SKM-1 (cell line): ENCODE measurements at regions not wholly inside any gene's neighbourhood (a gene's known extent, or its start where the extent isn't known, plus 50 kb on each side); places are given as distances from the start of the nearest gene placed in this dataset.
"Not testable (repeated sequence)": the region's sequence is repeated elsewhere in the genome, so short reads cannot be mapped to it uniquely, and the experiment has no call there.

Experiments used
- DNase-seq: peaks from one replicate; lab custom pipeline; 2025; ENCODE audit not compliant: unreplicated experiment; lab: John Stamatoyannopoulos, UW

DNA sequence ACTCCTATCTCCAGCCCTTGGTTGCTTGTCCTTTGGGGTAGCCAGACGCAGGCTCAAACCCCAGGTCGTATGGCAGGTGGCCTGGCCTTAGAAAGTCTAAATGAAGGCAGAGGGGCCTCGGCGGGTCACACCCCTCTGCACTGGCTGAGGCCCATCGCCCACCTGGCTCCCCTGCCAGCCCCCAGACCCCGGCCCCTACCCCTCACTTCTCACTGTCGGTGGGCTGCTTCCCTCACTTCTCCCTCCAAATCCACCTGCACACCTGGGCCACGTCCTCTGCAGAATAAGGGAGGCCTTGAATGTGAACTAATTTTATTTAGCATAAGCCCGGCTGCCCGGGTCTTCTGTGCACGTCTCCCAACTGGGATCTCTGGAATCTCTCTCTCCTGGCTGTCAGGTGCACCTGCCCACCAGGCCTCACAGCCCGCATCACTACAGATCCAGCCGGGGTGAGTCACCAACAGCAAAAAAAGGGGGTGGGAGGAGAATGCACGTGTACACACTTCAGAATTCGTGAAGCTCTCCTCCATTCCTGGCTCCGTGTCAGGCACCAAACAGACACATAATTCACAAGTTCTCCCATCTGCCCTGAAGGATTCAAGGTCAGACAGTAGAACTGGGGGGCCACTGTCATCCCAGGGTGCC lies 107.5 kb upstream of the SIM2 start:
- no peak for DNase-seq

DNA sequence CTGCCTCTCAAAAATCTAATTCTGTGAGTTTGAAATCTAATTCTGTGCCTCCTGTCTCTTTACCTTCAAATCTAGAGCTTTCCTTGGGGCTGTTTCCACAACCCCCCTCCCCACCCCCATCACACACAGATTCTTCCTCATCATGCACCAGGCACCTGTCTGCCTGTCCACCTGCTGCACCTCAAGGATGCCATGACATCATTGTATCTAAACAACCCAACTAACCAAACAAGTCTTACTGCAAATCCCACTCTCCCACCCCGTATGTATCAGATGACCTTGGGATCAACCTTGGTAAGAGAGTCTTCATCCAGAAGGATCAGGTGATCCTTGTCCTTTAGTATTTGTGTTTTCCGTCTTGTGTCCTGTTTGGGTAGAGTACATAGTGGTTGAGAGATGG lies 102.7 kb upstream of the SIM2 start:
- no peak for DNase-seq

DNA sequence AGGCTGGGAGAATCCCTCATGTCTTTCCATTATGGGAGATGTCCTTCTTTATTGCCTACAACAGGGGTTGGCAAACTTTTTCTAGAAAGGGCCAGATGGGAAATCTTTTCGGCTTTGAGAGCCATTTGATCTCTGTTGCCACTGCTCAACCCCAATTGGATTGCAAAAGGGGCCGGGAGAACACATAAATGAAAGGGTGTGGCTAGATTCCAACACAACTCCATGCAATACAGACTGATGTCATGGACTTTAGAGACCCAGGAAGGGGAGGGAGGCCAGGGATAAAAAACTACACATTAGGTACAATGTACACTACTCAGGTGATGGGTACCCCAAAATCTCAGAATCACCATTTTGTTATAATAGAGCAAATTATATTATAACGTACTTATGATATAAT lies 97.6 kb upstream of the SIM2 start:
- DNase-seq = no peak

DNA sequence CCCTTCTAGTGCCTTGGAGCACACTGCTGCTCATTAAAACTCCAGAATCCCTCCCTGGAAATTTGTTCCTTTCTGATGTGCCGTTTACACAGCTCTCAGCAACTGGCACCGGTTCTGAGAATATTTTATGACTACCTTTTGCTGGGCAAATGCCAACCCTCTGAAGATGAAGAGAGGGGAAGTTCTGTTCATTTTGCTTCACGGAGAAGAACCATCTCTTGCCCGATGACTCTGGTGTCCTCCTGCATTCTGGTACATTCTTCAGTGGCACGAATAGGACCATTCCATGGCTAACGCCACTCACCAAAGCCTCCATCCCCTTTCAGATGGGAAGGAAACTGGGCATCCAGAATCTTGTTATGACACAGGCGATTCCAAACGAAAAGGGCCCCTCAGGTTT lies 96.2 kb upstream of the SIM2 start:
- DNase-seq = no peak

DNA sequence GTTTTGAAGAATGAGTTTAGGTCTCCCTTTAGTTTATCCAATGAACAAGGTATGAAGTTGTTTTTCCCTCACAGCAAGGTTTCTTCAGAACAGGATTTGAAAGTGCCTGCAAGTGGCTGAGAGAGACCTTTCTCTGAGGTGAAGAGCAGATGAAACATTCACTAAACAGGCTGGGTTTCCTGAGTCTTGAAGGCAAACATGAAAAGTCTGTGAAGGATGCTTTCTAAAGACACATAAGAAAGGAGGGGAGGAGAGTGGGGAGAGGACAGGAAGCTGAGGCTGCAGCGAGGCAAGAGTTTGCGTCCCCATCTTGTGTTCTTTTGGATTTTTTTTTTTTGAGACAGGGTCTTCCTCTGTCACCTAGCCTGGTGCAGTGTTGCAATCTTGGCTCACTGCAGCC lies 95.7 kb upstream of the SIM2 start:
- DNase-seq = no peak

DNA sequence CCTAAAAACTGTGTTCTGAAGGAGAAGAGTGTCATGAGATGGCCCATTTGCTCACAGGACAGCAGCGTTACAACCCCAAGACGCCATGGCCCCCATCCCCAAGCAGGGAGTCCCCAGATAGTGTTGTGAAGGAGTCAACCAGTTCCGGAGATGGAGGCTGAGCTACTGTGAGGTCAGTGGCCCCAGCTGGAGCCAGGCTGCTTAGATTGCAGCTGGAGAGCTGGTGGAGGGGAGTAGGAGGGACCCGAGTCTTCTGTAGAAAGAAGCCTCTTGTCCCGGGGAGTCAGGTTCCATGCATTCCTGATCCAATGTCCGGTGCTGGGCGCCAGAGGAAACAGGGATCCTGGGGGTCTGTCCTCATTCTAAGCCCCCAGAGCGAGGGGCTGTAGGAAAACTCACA lies 93.5 kb upstream of the SIM2 start:
- no peak for DNase-seq

DNA sequence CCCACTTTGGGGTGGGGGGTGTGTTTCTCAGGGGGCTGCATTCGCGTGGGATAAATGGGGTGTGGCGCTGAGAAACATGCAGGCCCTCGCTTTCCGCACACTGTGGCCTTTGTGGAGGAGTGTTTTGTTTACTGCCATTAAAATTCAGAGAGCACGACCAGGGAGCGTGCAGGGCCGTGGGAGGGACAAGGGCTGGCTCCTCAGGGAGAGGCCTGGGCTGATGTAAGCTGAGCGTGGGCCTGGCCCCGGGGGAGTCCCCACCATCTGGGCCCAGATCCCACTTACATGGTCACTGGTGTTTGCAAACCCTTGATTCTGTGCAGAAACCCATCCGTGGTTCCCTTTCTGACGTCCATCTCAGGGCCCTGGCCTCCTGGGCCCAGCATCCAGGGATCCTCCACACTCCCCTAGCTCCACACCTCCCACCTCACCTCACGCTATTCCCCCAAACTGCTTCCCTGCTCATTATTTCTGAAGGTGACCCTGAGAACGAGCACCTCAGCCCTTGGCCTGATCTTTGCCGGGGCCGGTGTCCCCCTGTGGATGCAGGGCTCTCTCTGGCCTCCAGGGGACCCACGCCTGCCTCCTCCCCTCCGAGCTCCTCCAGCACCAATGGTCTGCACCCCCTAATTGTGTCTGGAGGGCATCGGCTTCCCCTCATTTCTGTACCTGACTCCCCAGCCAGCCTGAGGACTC lies 92.5 kb upstream of the SIM2 start:
- no peak for DNase-seq

DNA sequence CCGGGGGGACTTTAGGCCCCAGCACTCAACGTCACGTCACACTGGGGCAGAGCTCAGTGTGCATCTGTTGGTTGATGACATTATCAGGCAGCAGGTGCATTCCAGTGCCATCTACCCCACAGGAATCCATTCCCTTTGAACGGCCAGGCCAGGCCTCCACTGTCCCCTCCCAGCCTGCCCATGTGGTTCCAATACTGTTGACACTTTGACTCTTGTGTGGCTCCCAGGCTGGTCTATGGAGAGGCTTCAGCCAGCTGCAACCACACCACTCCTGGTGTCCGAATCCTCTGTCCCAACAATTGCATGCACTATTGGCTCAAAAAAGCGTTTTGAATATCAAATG lies 92.0 kb upstream of the SIM2 start:
- no peak for DNase-seq

DNA sequence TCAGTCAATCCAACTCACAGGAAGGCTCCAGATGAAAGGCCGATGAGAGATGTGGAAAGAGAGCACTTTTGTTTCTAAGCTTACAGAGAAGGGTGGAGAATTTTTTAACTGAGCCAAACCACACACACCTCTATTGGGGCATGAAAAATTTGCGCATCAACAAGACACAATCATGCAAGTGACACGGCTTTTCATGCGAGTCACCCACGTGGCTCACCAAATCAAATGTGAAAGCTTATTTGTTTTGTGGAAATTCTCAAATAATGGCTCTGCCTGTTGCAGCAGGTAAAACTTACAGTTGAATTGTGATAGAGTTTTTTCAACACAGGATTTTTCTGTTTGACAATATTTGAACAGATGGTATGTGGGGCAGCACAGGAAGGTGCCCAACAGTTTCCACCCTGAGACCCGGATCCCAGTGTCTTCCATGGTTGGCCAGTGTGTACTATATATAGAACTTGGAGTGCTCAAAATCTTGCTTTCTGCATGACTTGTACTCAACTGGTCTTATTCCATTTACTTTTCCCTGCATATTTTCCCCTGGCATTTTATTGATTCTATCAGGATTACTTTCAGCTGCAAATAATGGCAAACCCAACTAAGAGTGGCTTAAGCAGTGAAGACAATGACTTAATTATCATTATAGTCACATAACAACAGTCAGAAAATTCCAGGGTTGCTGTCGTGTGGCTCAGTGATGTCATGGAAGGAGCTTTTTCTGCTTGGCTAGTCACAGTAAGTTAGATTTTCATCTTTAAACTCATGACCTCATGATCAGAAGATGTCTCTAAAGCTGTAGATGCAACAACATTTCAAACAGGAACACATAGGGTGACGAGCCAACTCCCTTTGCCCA lies 90.6 kb upstream of the SIM2 start:
- DNase-seq = no peak

DNA sequence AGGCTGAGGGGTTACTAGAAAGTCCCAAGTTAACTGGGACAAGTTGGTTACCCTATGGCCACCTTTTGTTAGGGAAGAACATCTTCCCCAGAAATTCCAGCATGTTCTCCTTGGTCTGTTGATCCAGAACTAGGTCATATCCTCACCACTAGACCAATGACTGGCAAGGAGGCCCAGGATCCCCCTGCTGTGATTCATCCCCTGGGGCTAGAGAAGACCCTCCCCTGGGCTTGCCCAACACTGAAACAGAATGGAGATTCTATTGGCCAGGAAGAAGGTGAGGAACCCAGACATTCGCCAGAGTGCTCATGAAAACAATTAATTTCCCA lies 90.1 kb upstream of the SIM2 start:
- no peak for DNase-seq

DNA sequence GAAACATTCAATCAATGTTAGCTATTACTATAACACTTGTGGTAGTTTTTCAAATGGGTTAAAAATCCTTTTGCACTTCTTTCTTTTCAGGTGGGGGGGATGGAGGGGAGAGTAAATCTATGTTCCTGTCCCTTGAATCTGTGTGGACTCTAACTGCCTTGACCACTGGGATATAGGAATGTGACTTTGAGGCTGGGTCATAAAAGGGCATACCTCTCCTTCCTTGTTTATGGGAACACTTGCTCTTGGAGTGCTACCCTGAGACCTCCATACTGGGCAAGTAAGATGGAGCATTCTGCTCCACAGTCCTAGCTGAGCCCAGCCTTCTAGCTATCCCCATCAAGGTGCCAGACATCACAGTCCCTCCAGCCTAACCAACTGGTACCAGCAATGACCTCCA lies 89.3 kb upstream of the SIM2 start:
- DNase-seq = no peak

DNA sequence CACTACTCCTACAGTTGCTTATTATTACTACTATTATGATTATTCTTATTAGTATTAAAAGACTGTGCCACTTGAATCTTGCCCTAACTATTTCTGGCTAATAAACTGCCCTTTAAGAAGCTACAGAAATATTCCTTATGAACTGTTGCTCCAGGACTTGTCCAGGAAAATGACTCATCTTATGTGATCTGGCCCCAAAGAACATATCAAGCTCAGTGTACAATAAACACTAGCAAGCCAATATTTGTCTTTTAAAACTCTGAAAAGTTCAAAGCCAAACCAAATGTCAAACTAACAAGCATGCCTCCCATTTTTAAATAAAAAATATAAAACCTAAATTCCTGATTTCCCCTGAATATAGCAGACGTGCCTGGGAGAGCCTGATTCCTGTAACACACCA lies 88.7 kb upstream of the SIM2 start:
- no peak for DNase-seq

DNA sequence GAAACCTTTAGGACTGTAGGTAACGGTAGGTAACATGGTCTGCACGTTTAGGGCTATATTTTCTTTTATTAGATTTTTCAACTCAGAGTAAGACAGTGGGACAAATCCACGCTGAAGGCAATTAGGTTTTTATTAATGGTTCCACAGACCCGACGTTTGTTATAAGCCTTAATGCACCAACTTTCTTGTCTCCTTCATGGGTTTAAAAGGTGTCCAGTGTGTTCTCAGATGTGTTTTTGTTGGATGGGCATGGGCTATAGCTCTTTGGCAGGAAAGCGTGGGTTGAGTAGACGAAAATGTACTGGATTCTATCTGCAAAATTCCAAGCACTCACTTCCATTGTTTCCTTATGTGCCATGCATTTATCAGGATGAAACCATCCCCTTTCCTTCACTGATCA lies 88.0 kb upstream of the SIM2 start:
- DNase-seq = no peak

DNA sequence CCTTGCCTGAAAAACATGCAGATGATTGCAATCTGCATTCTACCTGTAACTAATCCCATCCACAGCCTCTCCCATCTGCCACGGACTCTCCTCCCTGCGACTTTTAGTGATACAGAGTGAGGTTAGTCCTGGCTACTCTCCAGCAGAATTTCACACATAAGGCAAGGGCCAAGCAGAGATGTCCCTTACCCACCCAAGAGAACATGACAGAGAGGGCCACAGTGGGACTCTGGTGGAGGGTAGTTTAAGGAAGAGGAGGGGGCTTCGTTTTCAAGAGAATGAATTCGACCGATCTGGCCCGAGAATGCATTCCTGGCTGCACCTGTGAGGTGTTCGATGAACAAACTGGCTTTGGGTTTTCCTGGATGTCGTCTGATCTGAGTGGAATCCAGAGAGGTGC lies 87.5 kb upstream of the SIM2 start:
- no peak for DNase-seq

DNA sequence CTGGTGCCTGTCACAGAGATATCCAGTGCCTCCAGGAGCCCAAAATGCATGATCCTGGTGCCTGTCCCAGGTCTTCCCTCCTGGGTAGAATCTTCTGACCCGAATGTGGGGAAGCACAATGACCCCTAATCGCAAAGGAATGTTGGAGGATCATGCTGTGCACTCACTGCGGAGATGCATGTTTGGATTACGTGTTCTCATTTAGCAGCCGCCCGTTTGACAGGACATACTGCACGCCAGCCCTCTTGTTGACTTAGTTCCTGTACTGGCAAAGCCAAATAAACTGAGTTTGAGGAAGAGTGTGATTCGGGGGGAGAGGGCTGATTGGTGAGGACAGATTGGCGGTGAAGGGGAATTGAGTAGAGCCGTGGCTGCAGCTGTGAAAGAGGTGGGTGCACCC lies 85.9 kb upstream of the SIM2 start:
- no peak for DNase-seq

DNA sequence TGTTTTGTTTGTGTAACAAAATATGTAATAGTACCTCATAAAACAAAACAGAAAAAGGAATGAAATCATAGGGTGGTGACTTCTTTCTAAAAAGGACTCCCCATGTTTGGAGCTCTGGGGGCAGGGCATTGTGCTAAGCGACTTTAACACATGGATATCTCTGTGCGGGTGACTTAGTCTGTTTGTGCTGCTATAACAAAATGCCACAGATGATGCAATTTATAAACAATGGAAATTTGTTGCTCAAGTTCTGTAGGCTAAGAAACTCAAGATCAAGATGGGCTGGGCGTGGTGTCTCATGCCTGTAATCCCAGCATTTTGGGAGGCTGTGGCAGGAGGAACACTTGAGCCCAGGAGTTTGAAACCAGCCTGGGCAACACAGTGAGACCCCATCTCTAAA lies 85.4 kb upstream of the SIM2 start:
- DNase-seq = no peak

DNA sequence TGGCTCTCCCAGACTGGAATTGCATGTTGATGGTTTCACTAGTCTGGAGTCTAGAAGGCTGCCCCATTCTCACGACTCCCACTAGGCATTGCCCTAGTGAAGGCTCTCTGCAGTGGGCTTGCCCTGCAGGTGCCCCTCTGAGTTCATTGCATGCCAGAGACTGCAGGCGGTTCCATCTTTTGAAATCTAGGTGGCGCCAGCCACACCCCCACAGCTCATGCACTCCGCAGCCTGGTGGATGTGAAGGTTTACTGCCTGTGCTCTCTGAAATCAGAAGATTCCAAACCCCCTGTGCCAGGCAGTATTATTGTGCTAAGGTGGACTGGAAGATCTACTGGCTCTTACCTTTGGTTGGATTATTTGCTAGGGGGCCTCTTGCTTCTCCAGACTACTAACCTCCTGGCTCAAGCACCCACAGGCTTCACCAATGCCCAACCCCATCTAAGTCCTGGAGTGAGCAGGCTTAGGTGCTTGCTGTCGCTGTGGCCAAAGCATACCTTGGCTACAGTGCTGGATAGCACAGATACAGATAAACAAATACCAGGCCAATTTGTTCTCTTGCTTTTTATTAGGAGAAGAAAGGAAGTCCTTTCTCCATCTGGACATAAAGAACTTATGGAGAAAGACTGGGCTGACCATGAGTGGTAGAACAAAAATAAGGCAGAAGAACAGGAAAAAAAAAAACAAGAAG lies 83.5 kb upstream of the SIM2 start:
- DNase-seq = no peak

DNA sequence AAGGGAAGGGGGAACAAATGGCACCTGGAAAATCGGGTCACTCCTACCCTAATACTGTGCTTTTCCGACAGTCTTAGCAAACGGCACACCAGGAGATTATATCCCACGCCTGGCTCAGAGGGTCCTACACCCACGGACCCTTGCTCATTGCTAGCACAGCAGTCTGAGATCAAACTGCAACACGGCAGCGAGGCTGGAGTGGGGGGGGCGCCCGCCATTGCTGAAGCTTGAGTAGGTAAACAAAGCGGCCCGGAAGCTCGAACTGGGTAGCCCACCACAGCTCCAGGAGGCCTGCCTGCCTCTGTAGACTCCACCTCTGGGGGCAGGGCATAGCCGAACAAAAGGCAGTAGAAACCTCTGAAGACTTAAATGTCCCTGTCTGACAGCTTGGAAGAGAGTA lies 82.1 kb upstream of the SIM2 start:
- DNase-seq = not testable (repeated sequence)

DNA sequence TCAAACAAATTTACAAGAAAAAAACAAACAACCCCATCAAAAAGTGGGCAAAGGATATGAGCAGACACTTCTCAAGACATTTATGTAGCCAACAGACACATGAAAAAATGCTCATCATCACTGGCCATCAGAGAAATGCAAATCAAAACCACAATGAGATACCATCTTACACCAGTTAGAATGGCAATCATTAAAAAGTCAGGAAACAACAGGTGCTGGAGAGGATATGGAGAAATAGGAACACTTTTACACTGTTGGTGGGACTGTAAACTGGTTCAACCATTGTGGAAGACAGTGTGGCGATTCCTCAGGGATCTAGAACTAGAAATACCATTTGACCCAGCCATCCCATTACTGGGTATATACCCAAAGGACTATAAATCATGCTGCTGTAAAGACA lies 77.1 kb upstream of the SIM2 start:
- DNase-seq = not testable (repeated sequence)

DNA sequence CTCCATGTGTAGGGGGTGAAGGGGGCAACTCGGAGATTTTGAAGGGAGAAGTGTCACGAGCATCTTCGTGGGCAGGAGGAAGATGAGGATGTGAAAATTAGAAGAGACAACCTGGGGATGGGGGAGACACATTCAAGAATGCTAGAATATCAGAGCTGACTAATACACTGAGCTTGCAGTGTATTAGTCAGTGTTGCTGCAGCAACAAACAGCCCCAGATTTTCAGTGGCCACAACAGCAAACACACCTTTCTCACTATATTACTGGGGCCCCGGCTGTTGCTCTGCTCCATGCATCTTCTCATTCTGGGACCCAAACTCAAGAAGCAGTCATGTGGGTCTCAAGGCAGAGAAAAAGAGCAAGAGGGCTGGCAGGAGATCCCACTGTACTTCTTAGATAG lies 74.8 kb upstream of the SIM2 start:
- no peak for DNase-seq

DNA sequence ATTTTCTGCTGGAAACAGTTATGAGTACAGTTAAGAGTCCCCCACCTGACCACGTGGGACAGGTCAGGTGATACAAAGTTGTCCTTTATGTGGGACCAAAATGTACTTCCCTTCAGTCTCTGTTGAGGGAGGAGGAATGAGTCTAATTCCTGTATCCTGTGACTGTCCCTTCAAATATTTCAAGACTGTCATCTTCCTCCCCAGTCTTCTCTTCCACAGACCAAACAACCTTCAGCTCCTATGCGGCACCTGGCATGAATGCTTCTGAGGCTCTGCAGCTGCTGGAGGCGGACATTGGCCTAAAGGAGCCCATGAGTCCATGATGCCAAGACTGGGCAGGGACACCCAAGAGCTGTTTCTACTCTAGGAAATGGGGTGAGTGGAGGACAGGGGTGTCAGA lies 72.1 kb upstream of the SIM2 start:
- no peak for DNase-seq

DNA sequence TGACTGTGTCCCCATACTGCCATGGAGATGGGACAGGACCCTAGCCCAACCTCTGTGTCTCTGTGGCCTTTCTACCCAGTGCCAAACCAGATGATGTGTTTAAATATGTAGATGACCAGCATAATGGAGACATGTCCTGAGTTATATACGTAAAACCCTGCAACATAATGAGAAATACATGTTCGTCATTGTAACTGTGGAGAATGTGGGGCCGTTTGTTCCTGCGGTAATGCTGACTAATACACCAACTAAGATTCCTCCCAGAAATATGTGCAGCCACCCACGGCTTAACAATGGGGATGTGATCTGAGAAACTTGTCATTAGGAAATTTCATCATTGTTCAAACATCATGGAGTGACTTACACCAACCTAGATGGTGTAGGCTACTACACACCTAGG lies 71.7 kb upstream of the SIM2 start:
- no peak for DNase-seq
